NCI-H345 treated with DMSO at 0.1 percent for 48 hours (cell line): ENCODE measurements at regions not wholly inside any gene's neighbourhood (a gene's known extent, or its start where the extent isn't known, plus 50 kb on each side); places are given as distances from the start of the nearest gene placed in this dataset.

Source experiments
- DNase-seq: peaks from one replicate; lab custom pipeline; 2025; ENCODE audit not compliant: unreplicated experiment; lab: John Stamatoyannopoulos, UW

GRCh38 chr5:51027271-51027670 lies 356.0 kb upstream of the ISL1 start:
- no peak for DNase-seq

- no peak for DNase-seq
Measured at GRCh38 chr5:51028394-51028793, 354.9 kb upstream of the ISL1 start.

GRCh38 chr5:51033215-51033614 lies 350.0 kb upstream of the ISL1 start:
- peak; percentile 74 for DNase-seq

- peak; percentile 45 for DNase-seq
Measured at GRCh38 chr5:51034222-51034901, 348.9 kb upstream of the ISL1 start.

GRCh38 chr5:51039424-51040329 lies 343.6 kb upstream of the ISL1 start:
- DNase-seq = no peak

- no peak for DNase-seq
Measured at GRCh38 chr5:51043745-51044144, 339.5 kb upstream of the ISL1 start.

GRCh38 chr5:51047369-51047768 lies 335.9 kb upstream of the ISL1 start:
- no peak for DNase-seq

GRCh38 chr5:51053361-51053760 lies 329.9 kb upstream of the ISL1 start:
- no peak for DNase-seq

GRCh38 chr5:51060953-51061352 lies 322.3 kb upstream of the ISL1 start:
- DNase-seq = no peak

- no peak for DNase-seq
Measured at GRCh38 chr5:51072937-51073336, 310.3 kb upstream of the ISL1 start.

GRCh38 chr5:51082741-51083140 lies 300.5 kb upstream of the ISL1 start:
- no peak for DNase-seq

- DNase-seq = no peak
Measured at GRCh38 chr5:51091816-51092215, 291.4 kb upstream of the ISL1 start.

- no peak for DNase-seq
Measured at GRCh38 chr5:51095486-51095885, 287.8 kb upstream of the ISL1 start.

- DNase-seq = no peak
Measured at GRCh38 chr5:51096859-51097258, 286.4 kb upstream of the ISL1 start.

- DNase-seq = no peak
Measured at GRCh38 chr5:51099173-51099853, 283.9 kb upstream of the ISL1 start.

GRCh38 chr5:51104556-51104955 lies 278.7 kb upstream of the ISL1 start:
- DNase-seq = no peak

GRCh38 chr5:51109786-51110410 lies 273.4 kb upstream of the ISL1 start:
- no peak for DNase-seq

- no peak for DNase-seq
Measured at GRCh38 chr5:51131266-51131665, 252.0 kb upstream of the ISL1 start.

GRCh38 chr5:51138164-51138563 lies 245.1 kb upstream of the ISL1 start:
- DNase-seq = no peak

- no peak for DNase-seq
Measured at GRCh38 chr5:51148437-51148836, 234.8 kb upstream of the ISL1 start.

GRCh38 chr5:51156222-51156621 lies 227.0 kb upstream of the ISL1 start:
- DNase-seq = no peak
